PFSK-1 (cell line): ENCODE measurements at regions not wholly inside any gene's neighbourhood (a gene's known extent, or its start where the extent isn't known, plus 50 kb on each side); places are given as distances from the start of the nearest gene placed in this dataset.

Experiments used
- FOXP2 ChIP-seq: optimal IDR thresholded peaks from 2 replicates; pipeline ENCODE3; 2011; ENCODE audit warnings: borderline replicate concordance, control low read depth, inconsistent platforms; ENCODE audit not compliant: insufficient read depth; ENCODE audit errors: extremely low read length, extremely low read depth
- POLR2AphosphoS5 ChIP-seq: IDR thresholded peaks from 2 replicates; pipeline ENCODE4 v1.6.1; 2012; ENCODE audit warnings: low read depth, mild to moderate bottlenecking, control low read depth, low read length, moderate library complexity
- REST ChIP-seq, 2 experiments: IDR thresholded peaks; 2 replicates each; pipeline versions ENCODE4 v1.6.1 to v1.8.0; 2011 to 2012; ENCODE audit warnings: low read depth in 2 of 2, low read length in 2 of 2, control low read depth in 1 of 2, inconsistent platforms in 1 of 2, mild to moderate bottlenecking in 1 of 2, moderate library complexity in 1 of 2; ENCODE audit not compliant: insufficient read depth in 1 of 2
- SIN3A ChIP-seq: IDR thresholded peaks from 2 replicates; pipeline ENCODE4 v1.6.1; 2012; ENCODE audit warnings: mild to moderate bottlenecking, low read length, moderate library complexity, borderline replicate concordance; ENCODE audit not compliant: insufficient read depth
- TAF1 ChIP-seq: IDR thresholded peaks from 2 replicates; pipeline ENCODE4 v1.6.1; 2012; ENCODE audit warnings: low read length, control low read depth, borderline replicate concordance; ENCODE audit not compliant: insufficient read depth

GRCh38 chr1:187551061-187551460, 722.3 kb downstream of the PLA2G4A start:
- TF ChIP-seq POLR2AphosphoS5 (no peak), REST (IDR thresholded peaks at IDR 0.05; ENCODE audit: insufficient read depth in 1 of 2, low read depth in 2 of 2, low read length in 2 of 2) (no peak), TAF1 (no peak), FOXP2 (no peak), SIN3A (no peak)
